CD4-positive, CD25-positive, alpha-beta regulatory T cell (primary cell): ENCODE measurements at regions not wholly inside any gene's neighbourhood (a gene's known extent, or its start where the extent isn't known, plus 50 kb on each side); places are given as distances from the start of the nearest gene placed in this dataset.

ENCODE experiments used
- ATAC-seq, 2 donors: fragments of 150-1000 bp; cut with Tn5 transposase; one replicate each; pipeline ENCODE4 v1.10.0; 2021; ENCODE audit warnings: low read depth in 2 of 2, moderate number of reproducible peaks in 2 of 2, moderate library complexity in 1 of 2
- DNase-seq, 3 donors: peaks; one replicate each; pipeline versions ENCODE4 v3.0.0 to v3.0.0-alpha.2; 2012 to 2022; ENCODE audit warnings: mixed read lengths in 1 of 3
- H3K27ac ChIP-seq: one replicate; pipeline ENCODE4 v1.7.0; 2013; ENCODE audit warnings: mild to moderate bottlenecking, low read length; ENCODE audit not compliant: insufficient read depth, poor library complexity, severe bottlenecking
- H3K27me3 ChIP-seq: one replicate; pipeline ENCODE4 v1.7.0; 2013; ENCODE audit warnings: low read length; ENCODE audit not compliant: control insufficient read depth, insufficient read depth
- H3K36me3 ChIP-seq: one replicate; pipeline ENCODE4 v1.7.0; 2013; ENCODE audit warnings: mild to moderate bottlenecking, low read length, moderate library complexity; ENCODE audit not compliant: control insufficient read depth, insufficient read depth
- H3K4me1 ChIP-seq: 2 replicates; pipeline ENCODE4 v1.7.0; 2013; ENCODE audit warnings: mild to moderate bottlenecking, low read length; ENCODE audit not compliant: insufficient read depth, control insufficient read depth, poor library complexity, severe bottlenecking
- H3K4me3 ChIP-seq: one replicate; pipeline ENCODE4 v1.7.0; 2013; ENCODE audit warnings: low read depth, mild to moderate bottlenecking, low read length, moderate library complexity
- H3K9me3 ChIP-seq, 2 experiments: 1 replicate in 1 of 2; 2 replicates in 1 of 2; pipeline ENCODE4 v1.7.0; 2013; ENCODE audit warnings: low read length in 2 of 2, mild to moderate bottlenecking in 1 of 2, moderate library complexity in 1 of 2; ENCODE audit not compliant: control insufficient read depth in 2 of 2
- H3K27ac Mint-ChIP-seq, 3 donors: one replicate each; pipeline ENCODE4 v1.8.0; 2020 to 2022; ENCODE audit warnings: mild to moderate bottlenecking in 3 of 3, mixed read lengths in 3 of 3, moderate library complexity in 2 of 3
- H3K27me3 Mint-ChIP-seq: one replicate; pipeline ENCODE4 v1.8.0; 2022; ENCODE audit warnings: mild to moderate bottlenecking, mixed read lengths
- H3K36me3 Mint-ChIP-seq: one replicate; pipeline ENCODE4 v1.8.0; 2020; ENCODE audit warnings: mixed read lengths
- H3K4me1 Mint-ChIP-seq, 4 donors: one replicate each; pipeline ENCODE4 v1.8.0; 2020 to 2022; ENCODE audit warnings: mixed read lengths in 4 of 4, mild to moderate bottlenecking in 1 of 4
- H3K4me3 Mint-ChIP-seq, 4 donors: one replicate each; pipeline ENCODE4 v1.8.0; 2020 to 2022; ENCODE audit warnings: mild to moderate bottlenecking in 4 of 4, mixed read lengths in 4 of 4, moderate library complexity in 3 of 4
- H3K9me3 Mint-ChIP-seq, 7 donors: one replicate each; pipeline ENCODE4 v1.8.0; 2020 to 2022; ENCODE audit warnings: mixed read lengths in 7 of 7, mild to moderate bottlenecking in 3 of 7, moderate library complexity in 2 of 7

DNA sequence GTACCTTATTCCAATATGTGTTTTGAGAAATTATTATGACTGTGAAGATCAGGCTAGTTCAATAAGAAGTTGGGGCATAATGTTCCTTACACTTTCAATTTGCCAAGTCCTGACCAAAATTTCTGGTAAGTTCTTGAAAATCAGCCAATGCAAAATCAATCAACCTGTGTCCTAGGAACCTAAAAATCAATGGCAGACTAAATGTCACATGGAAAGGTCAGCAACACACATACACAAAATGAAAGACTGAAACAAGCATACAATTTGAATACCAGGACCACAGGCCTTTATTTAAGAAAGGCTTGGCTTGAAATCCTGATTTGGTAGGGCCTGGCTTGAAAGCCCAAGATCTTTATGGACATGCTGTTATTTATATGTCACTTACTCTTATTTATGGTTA is 155.5 kb upstream of the ZKSCAN2 start:
- Histone ChIP-seq H3K9me3 (no peaks in the 10 kb centered on the region), H3K4me3 (no peak overlapping the region), H3K27me3 (no peaks in the 10 kb centered on the region), H3K27ac (no peak overlapping the region), H3K4me1 (no peaks in the 10 kb centered on the region), H3K36me3 (no peaks in the 10 kb centered on the region)
- H3K4me1 Mint-ChIP-seq: no peaks in the 10 kb centered on the region
- ATAC-seq (no peak), DNase-seq (no peak)
- no peaks in the 10 kb centered on the region for H3K9me3 Mint-ChIP-seq
- H3K27me3 Mint-ChIP-seq: no peaks in the 10 kb centered on the region
- H3K36me3 Mint-ChIP-seq: no peaks in the 10 kb centered on the region
- H3K27ac Mint-ChIP-seq: no peak overlapping the region
- no peak overlapping the region for H3K4me3 Mint-ChIP-seq

DNA sequence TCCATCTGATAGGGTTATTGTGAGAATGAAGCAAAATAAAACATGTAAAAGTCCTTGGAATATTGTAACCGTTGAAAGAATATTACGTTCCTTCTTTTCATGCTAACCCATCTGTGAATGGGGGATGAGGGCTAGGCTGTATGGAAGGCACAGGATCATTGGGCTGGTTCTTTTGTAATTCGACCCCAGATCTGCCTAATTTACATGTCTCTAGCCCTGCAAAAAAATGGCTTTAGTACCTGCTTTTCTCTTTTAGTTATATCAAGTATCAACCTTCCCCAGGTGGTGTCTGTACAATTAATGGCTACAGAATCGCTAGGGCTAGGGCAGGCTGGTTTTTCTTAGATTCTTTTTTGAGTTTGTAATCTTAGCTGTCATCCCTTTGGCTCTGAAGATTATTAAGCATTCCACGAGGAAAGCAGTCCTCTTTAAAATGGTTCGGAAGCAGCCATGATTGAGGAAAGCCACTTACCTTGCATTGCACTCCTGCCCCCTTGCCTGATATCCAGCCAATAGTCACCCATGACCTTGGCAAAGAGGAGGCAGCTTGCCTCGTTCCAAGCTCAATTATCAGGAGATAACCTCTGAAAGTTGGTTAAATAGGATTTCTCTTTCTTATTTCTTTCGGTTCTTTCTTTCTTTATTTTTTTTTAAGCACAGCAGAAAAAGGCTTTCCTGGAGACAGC is 153.9 kb upstream of the ZKSCAN2 start:
- H3K4me3 ChIP-seq: no peak overlapping the region
- no peak for DNase-seq
- Mint-ChIP-seq H3K4me1 (no peaks in the 10 kb centered on the region), H3K27ac (peak overlapping the region in 1 of 3 donors; percentile 49), H3K27me3 (no peaks in the 10 kb centered on the region), H3K9me3 (no peaks in the 10 kb centered on the region), H3K36me3 (no peaks in the 10 kb centered on the region), H3K4me3 (no peak overlapping the region)
- no peaks in the 10 kb centered on the region for H3K9me3 ChIP-seq
- no peak overlapping the region for H3K27ac ChIP-seq
- no peaks in the 10 kb centered on the region for H3K4me1 ChIP-seq
- H3K36me3 ChIP-seq: no peaks in the 10 kb centered on the region
- H3K27me3 ChIP-seq: no peaks in the 10 kb centered on the region
- ATAC-seq: no peak

GRCh38 chr16:25403852-25404251 is 146.2 kb upstream of the ZKSCAN2 start:
- Mint-ChIP-seq H3K36me3 (no peaks in the 10 kb centered on the region), H3K27ac (no peak overlapping the region), H3K4me1 (no peaks in the 10 kb centered on the region), H3K27me3 (peaks cover 12% of the 10 kb centered on the region), H3K4me3 (no peak overlapping the region), H3K9me3 (peaks cover 0 to 14% (median 0%) of the 10 kb centered on the region in 7 donors)
- DNase-seq: no peak
- H3K9me3 ChIP-seq: peaks cover 0 to 3% of the 10 kb centered on the region in 2 experiments
- H3K27ac ChIP-seq: no peak overlapping the region
- H3K4me1 ChIP-seq: no peaks in the 10 kb centered on the region
- no peak for ATAC-seq
- peaks cover 2% of the 10 kb centered on the region for H3K27me3 ChIP-seq
- H3K4me3 ChIP-seq: no peak overlapping the region
- H3K36me3 ChIP-seq: no peaks in the 10 kb centered on the region

DNA sequence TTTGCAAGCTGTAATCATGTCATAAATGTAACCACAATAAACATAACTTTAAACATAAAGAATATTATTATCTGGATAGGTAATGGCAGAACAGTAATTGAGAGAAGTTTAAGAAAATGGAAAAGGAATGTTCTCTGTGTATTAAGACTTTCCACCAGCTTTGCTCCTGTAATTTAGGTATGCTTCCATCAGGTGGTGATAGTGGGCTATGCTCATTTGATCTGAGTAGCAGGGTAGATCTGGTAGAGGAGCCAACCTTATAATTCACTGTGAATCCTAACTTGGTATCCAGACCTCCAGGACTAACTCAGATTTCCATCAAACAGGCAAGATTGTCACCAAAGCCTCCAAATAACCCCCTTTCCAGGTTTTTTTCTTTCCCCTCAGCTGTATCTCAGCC is 137.9 kb upstream of the ZKSCAN2 start:
- Histone ChIP-seq H3K27ac (no peak overlapping the region), H3K9me3 (peaks cover 0 to 3% of the 10 kb centered on the region in 2 experiments), H3K36me3 (no peaks in the 10 kb centered on the region), H3K27me3 (no peaks in the 10 kb centered on the region), H3K4me3 (no peak overlapping the region), H3K4me1 (no peaks in the 10 kb centered on the region)
- no peaks in the 10 kb centered on the region for H3K36me3 Mint-ChIP-seq
- DNase-seq: no peak
- H3K27ac Mint-ChIP-seq: no peak overlapping the region
- ATAC-seq: no peak
- H3K27me3 Mint-ChIP-seq: peaks cover 13% of the 10 kb centered on the region
- H3K4me1 Mint-ChIP-seq: no peaks in the 10 kb centered on the region
- peaks cover 0 to 23% (median 2%) of the 10 kb centered on the region in 7 donors for H3K9me3 Mint-ChIP-seq
- H3K4me3 Mint-ChIP-seq: no peak overlapping the region

GRCh38 chr16:25390761-25391160 is 133.1 kb upstream of the ZKSCAN2 start:
- H3K27me3 Mint-ChIP-seq: peaks cover 5% of the 10 kb centered on the region
- peaks cover 0 to 10% (median 2%) of the 10 kb centered on the region in 7 donors for H3K9me3 Mint-ChIP-seq
- DNase-seq (no peak), ATAC-seq (no peak)
- Histone ChIP-seq H3K27me3 (peaks cover 2% of the 10 kb centered on the region), H3K9me3 (no peaks in the 10 kb centered on the region), H3K27ac (no peak overlapping the region), H3K4me3 (no peak overlapping the region), H3K4me1 (no peaks in the 10 kb centered on the region), H3K36me3 (no peaks in the 10 kb centered on the region)
- H3K4me1 Mint-ChIP-seq: no peaks in the 10 kb centered on the region
- H3K36me3 Mint-ChIP-seq: no peaks in the 10 kb centered on the region
- no peak overlapping the region for H3K4me3 Mint-ChIP-seq
- H3K27ac Mint-ChIP-seq: no peak overlapping the region

GRCh38 chr16:25374556-25374955 is 116.9 kb upstream of the ZKSCAN2 start:
- Mint-ChIP-seq H3K4me3 (no peak overlapping the region), H3K27ac (no peak overlapping the region), H3K4me1 (no peaks in the 10 kb centered on the region), H3K9me3 (peaks cover 0 to 3% (median 0%) of the 10 kb centered on the region in 7 donors), H3K36me3 (no peaks in the 10 kb centered on the region), H3K27me3 (no peaks in the 10 kb centered on the region)
- H3K27me3 ChIP-seq: no peaks in the 10 kb centered on the region
- no peaks in the 10 kb centered on the region for H3K9me3 ChIP-seq
- H3K4me3 ChIP-seq: no peak overlapping the region
- H3K27ac ChIP-seq: no peak overlapping the region
- H3K4me1 ChIP-seq: no peaks in the 10 kb centered on the region
- H3K36me3 ChIP-seq: no peaks in the 10 kb centered on the region
- DNase-seq (no peak), ATAC-seq (no peak)

GRCh38 chr16:25372716-25373115 is 115.1 kb upstream of the ZKSCAN2 start:
- no peaks in the 10 kb centered on the region for H3K4me1 ChIP-seq
- ATAC-seq (no peak), DNase-seq (no peak)
- no peaks in the 10 kb centered on the region for H3K9me3 ChIP-seq
- peaks cover 0 to 5% (median 1%) of the 10 kb centered on the region in 7 donors for H3K9me3 Mint-ChIP-seq
- peak overlapping the region in 1 of 3 donors; percentile 40 for H3K27ac Mint-ChIP-seq
- no peaks in the 10 kb centered on the region for H3K36me3 Mint-ChIP-seq
- no peak overlapping the region for H3K27ac ChIP-seq
- no peak overlapping the region for H3K4me3 Mint-ChIP-seq
- H3K36me3 ChIP-seq: no peaks in the 10 kb centered on the region
- no peaks in the 10 kb centered on the region for H3K27me3 Mint-ChIP-seq
- no peaks in the 10 kb centered on the region for H3K4me1 Mint-ChIP-seq
- H3K4me3 ChIP-seq: no peak overlapping the region
- no peaks in the 10 kb centered on the region for H3K27me3 ChIP-seq

DNA sequence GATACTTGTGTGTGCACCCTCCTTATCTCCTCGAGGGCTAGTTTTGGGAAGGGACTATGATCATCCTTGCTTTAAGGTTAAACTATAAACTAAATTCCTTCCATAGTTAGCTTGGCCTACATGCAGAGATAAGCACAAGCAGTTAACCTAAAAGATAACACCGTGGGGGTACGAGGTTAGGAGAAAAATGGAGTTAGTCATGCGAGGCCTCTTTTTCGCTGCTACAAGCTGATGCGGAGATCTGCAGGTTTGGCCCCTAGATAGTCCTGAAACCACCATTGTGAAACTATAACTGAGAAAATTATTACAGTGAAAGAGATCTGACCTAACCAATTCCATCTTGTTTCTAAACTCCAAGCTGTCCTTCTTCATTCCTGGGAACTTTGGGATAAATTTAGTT is 113.7 kb upstream of the ZKSCAN2 start:
- Mint-ChIP-seq H3K4me3 (no peak overlapping the region), H3K27me3 (no peaks in the 10 kb centered on the region), H3K4me1 (no peaks in the 10 kb centered on the region), H3K9me3 (peaks cover 0 to 5% (median 1%) of the 10 kb centered on the region in 7 donors), H3K27ac (no peak overlapping the region), H3K36me3 (no peaks in the 10 kb centered on the region)
- no peak for ATAC-seq
- H3K9me3 ChIP-seq: no peaks in the 10 kb centered on the region
- no peak for DNase-seq
- H3K36me3 ChIP-seq: no peaks in the 10 kb centered on the region
- H3K27ac ChIP-seq: no peak overlapping the region
- H3K27me3 ChIP-seq: no peaks in the 10 kb centered on the region
- no peaks in the 10 kb centered on the region for H3K4me1 ChIP-seq
- H3K4me3 ChIP-seq: no peak overlapping the region
